Central memory CD8-positive, alpha-beta T cell (primary cell): ENCODE measurements at regions not wholly inside any gene's neighbourhood (a gene's known extent, or its start where the extent isn't known, plus 50 kb on each side); places are given as distances from the start of the nearest gene placed in this dataset.
"Not testable (repeated sequence)": the region's sequence is repeated elsewhere in the genome, so short reads cannot be mapped to it uniquely, and the experiment has no call there.

ENCODE experiments used
- ATAC-seq: fragments of 150-1000 bp; cut with Tn5 transposase; replicated peaks from 2 replicates; pipeline ENCODE4 v1.10.0; 2022; ENCODE audit warnings: mild to moderate bottlenecking, moderate FRiP score, moderate number of reproducible peaks; ENCODE audit not compliant: poor library complexity, severe bottlenecking; ENCODE audit errors: extremely low read depth
- DNase-seq, 2 donors: peaks; one replicate each; pipeline ENCODE4 v3.0.0; 2021; ENCODE audit warnings: low spot score in 2 of 2
- H3K27ac Mint-ChIP-seq: one replicate; pipeline ENCODE4 v1.8.0; 2022; ENCODE audit warnings: low read depth, mild to moderate bottlenecking, moderate library complexity, mixed read lengths
- H3K27me3 Mint-ChIP-seq: one replicate; pipeline ENCODE4 v1.8.0; 2022; ENCODE audit warnings: mixed read lengths
- H3K36me3 Mint-ChIP-seq: one replicate; pipeline ENCODE4 v1.8.0; 2022; ENCODE audit warnings: mild to moderate bottlenecking, moderate library complexity, mixed read lengths; ENCODE audit not compliant: insufficient read depth
- H3K4me1 Mint-ChIP-seq: one replicate; pipeline ENCODE4 v1.8.0; 2022; ENCODE audit warnings: mixed read lengths
- H3K4me3 Mint-ChIP-seq: one replicate; pipeline ENCODE4 v1.8.0; 2022; ENCODE audit warnings: mild to moderate bottlenecking, moderate library complexity, mixed read lengths
- H3K9me3 Mint-ChIP-seq: one replicate; pipeline ENCODE4 v1.8.0; 2022; ENCODE audit warnings: mixed read lengths

GRCh38 chr15:25088261-25088790 lies 133.5 kb downstream of the SNRPN start:
- H3K36me3 Mint-ChIP-seq, result peaks cover 12% of the 10 kb centered on the region
- H3K27me3 Mint-ChIP-seq, result no peaks in the 10 kb centered on the region
- H3K9me3 Mint-ChIP-seq, result peaks cover 43% of the 10 kb centered on the region
- DNase-seq (no peak), ATAC-seq (no peak)
- H3K27ac Mint-ChIP-seq, result no peak overlapping the region
- H3K4me3 Mint-ChIP-seq, result no peak overlapping the region
- no peaks in the 10 kb centered on the region for H3K4me1 Mint-ChIP-seq

- no peaks in the 10 kb centered on the region for H3K27me3 Mint-ChIP-seq
- H3K27ac Mint-ChIP-seq, result no peak overlapping the region
- H3K9me3 Mint-ChIP-seq, result peaks cover 37% of the 10 kb centered on the region
Measured at GRCh38 chr15:25089577-25089976, 134.8 kb downstream of the SNRPN start.

GRCh38 chr15:25090073-25090733 lies 135.4 kb downstream of the SNRPN start:
- H3K9me3 Mint-ChIP-seq, result peaks cover 39% of the 10 kb centered on the region
- DNase-seq, result no peak
- H3K27me3 Mint-ChIP-seq, result no peaks in the 10 kb centered on the region
- no peaks in the 10 kb centered on the region for H3K4me1 Mint-ChIP-seq
- no peak overlapping the region for H3K27ac Mint-ChIP-seq
- no peak overlapping the region for H3K4me3 Mint-ChIP-seq
- H3K36me3 Mint-ChIP-seq, result peaks cover 14% of the 10 kb centered on the region
- ATAC-seq, result no peak

More at GRCh38 chr15:25089577-25089976, 134.8 kb downstream of the SNRPN start:
- DNase-seq (no peak), ATAC-seq (no peak)
- no peak overlapping the region for H3K4me3 Mint-ChIP-seq
- H3K4me1 Mint-ChIP-seq, result no peaks in the 10 kb centered on the region
- peaks cover 12% of the 10 kb centered on the region for H3K36me3 Mint-ChIP-seq

- Mint-ChIP-seq H3K9me3 (peaks cover 31% of the 10 kb centered on the region), H3K4me3 (no peak overlapping the region), H3K27me3 (no peaks in the 10 kb centered on the region), H3K4me1 (no peaks in the 10 kb centered on the region), H3K27ac (no peak overlapping the region), H3K36me3 (peaks cover 14% of the 10 kb centered on the region)
- ATAC-seq (no peak), DNase-seq (no peak)
Measured at GRCh38 chr15:25091421-25092158, 136.8 kb downstream of the SNRPN start.

- Mint-ChIP-seq H3K36me3 (peaks cover 22% of the 10 kb centered on the region), H3K27ac (no peak overlapping the region), H3K4me3 (no peak overlapping the region), H3K9me3 (peaks cover 33% of the 10 kb centered on the region), H3K4me1 (no peaks in the 10 kb centered on the region), H3K27me3 (no peaks in the 10 kb centered on the region)
- DNase-seq (no peak), ATAC-seq (no peak)
Measured at GRCh38 chr15:25092661-25093060, 137.9 kb downstream of the SNRPN start.

- peaks cover 24% of the 10 kb centered on the region for H3K36me3 Mint-ChIP-seq
- H3K27me3 Mint-ChIP-seq, result no peaks in the 10 kb centered on the region
- DNase-seq (no peak), ATAC-seq (no peak)
- H3K4me3 Mint-ChIP-seq, result no peak overlapping the region
- H3K9me3 Mint-ChIP-seq, result peaks cover 34% of the 10 kb centered on the region
- no peak overlapping the region for H3K27ac Mint-ChIP-seq
- no peaks in the 10 kb centered on the region for H3K4me1 Mint-ChIP-seq
Measured at GRCh38 chr15:25093455-25094029, 138.8 kb downstream of the SNRPN start.

GRCh38 chr15:25094066-25094465 lies 139.3 kb downstream of the SNRPN start:
- DNase-seq, result no peak
- Mint-ChIP-seq H3K36me3 (peaks cover 27% of the 10 kb centered on the region), H3K4me1 (no peaks in the 10 kb centered on the region), H3K27me3 (no peaks in the 10 kb centered on the region), H3K9me3 (peaks cover 37% of the 10 kb centered on the region), H3K4me3 (no peak overlapping the region), H3K27ac (no peak overlapping the region)
- no peak for ATAC-seq

GRCh38 chr15:25094519-25094918 lies 139.7 kb downstream of the SNRPN start:
- peaks cover 39% of the 10 kb centered on the region for H3K9me3 Mint-ChIP-seq
- no peak overlapping the region for H3K4me3 Mint-ChIP-seq
- no peak for DNase-seq
- H3K27ac Mint-ChIP-seq, result no peak overlapping the region
- H3K36me3 Mint-ChIP-seq, result peaks cover 26% of the 10 kb centered on the region
- no peak for ATAC-seq
- no peaks in the 10 kb centered on the region for H3K27me3 Mint-ChIP-seq
- no peaks in the 10 kb centered on the region for H3K4me1 Mint-ChIP-seq

- ATAC-seq, result no peak
- no peak for DNase-seq
- H3K9me3 Mint-ChIP-seq, result peaks cover 32% of the 10 kb centered on the region
- no peaks in the 10 kb centered on the region for H3K4me1 Mint-ChIP-seq
- no peak overlapping the region for H3K4me3 Mint-ChIP-seq
- H3K36me3 Mint-ChIP-seq, result peaks cover 29% of the 10 kb centered on the region
- no peak overlapping the region for H3K27ac Mint-ChIP-seq
- no peaks in the 10 kb centered on the region for H3K27me3 Mint-ChIP-seq
Measured at GRCh38 chr15:25095179-25095578, 140.4 kb downstream of the SNRPN start.

GRCh38 chr15:25099966-25100365 lies 145.2 kb downstream of the SNRPN start:
- not testable (repeated sequence) for H3K9me3 Mint-ChIP-seq, H3K27ac Mint-ChIP-seq, ATAC-seq, H3K4me1 Mint-ChIP-seq, DNase-seq, H3K27me3 Mint-ChIP-seq, H3K4me3 Mint-ChIP-seq
- H3K36me3 Mint-ChIP-seq, result peaks cover 29% of the 10 kb centered on the region

- ATAC-seq (no peak), DNase-seq (no peak)
- Mint-ChIP-seq H3K9me3 (peaks cover 7% of the 10 kb centered on the region), H3K4me3 (no peak overlapping the region), H3K27ac (no peak overlapping the region), H3K27me3 (no peaks in the 10 kb centered on the region), H3K36me3 (peaks cover 41% of the 10 kb centered on the region), H3K4me1 (no peaks in the 10 kb centered on the region)
Measured at GRCh38 chr15:25106209-25106608, 151.4 kb downstream of the SNRPN start.

- no peak overlapping the region for H3K4me3 Mint-ChIP-seq
- H3K36me3 Mint-ChIP-seq, result no peaks in the 10 kb centered on the region
- H3K27ac Mint-ChIP-seq, result no peak overlapping the region
- DNase-seq (no peak), ATAC-seq (no peak)
- H3K4me1 Mint-ChIP-seq, result no peaks in the 10 kb centered on the region
- H3K9me3 Mint-ChIP-seq, result peaks cover 25% of the 10 kb centered on the region
- no peaks in the 10 kb centered on the region for H3K27me3 Mint-ChIP-seq
Measured at GRCh38 chr15:25133804-25134203, 179.0 kb downstream of the SNRPN start.

- DNase-seq (no peak), ATAC-seq (no peak)
- Mint-ChIP-seq H3K4me3 (no peak overlapping the region), H3K9me3 (peaks cover 25% of the 10 kb centered on the region), H3K27me3 (no peaks in the 10 kb centered on the region), H3K36me3 (no peaks in the 10 kb centered on the region), H3K27ac (no peak overlapping the region), H3K4me1 (no peaks in the 10 kb centered on the region)
Measured at GRCh38 chr15:25134546-25134945, 179.8 kb downstream of the SNRPN start.
